Fibroblast of lung (primary cell): ENCODE measurements at regions not wholly inside any gene's neighbourhood (a gene's known extent, or its start where the extent isn't known, plus 50 kb on each side); places are given as distances from the start of the nearest gene placed in this dataset.

Experiments used
- CTCF ChIP-seq, 2 donors: IDR thresholded peaks in 1 of 2; conservative IDR thresholded peaks in 1 of 2; 1 replicate in 1 of 2; 2 replicates in 1 of 2; pipeline ENCODE4 v1.5.1; 2011 to 2012; ENCODE audit warnings: low read length in 2 of 2, control low read depth in 1 of 2, inconsistent platforms in 1 of 2, low read depth in 1 of 2, mild to moderate bottlenecking in 1 of 2
- EZH2 ChIP-seq: IDR thresholded peaks from 2 replicates; pipeline ENCODE4 v1.5.1; 2012; ENCODE audit warnings: low read length, control low read depth, mild to moderate bottlenecking; ENCODE audit errors: missing control alignments

DNA sequence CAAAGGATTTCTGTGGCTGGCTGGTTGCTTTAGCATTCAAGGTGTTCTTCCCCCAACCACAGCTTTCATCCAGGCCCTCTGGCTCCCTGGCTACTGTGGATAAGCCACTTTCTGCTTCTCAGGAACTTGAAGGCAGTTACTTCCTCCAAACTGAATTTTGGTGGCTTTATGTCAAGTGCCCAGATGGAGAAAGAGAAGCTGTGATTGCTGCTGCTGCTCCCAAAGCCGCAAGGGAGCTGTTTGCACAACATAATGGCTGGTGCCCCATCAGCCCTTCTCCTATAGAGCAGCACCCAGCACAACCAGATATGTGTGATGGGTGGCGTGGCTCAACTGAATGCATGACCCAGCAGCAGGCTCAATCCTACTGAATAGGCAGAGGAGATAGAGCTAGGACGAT lies 465.2 kb downstream of the MAFB start:
- TF ChIP-seq CTCF (conservative IDR thresholded peaks at IDR 0.05 in 1 of 2, IDR thresholded peaks at IDR 0.05 in 1 of 2; ENCODE audit: low read depth in 1 of 2, low read length in 2 of 2) (no peak), EZH2 (no peak)
